ENCODE measurements at regions not wholly inside any gene's neighbourhood (a gene's known extent, or its start where the extent isn't known, plus 50 kb on each side); places are given as distances from the start of the nearest gene placed in this dataset.

DNA sequence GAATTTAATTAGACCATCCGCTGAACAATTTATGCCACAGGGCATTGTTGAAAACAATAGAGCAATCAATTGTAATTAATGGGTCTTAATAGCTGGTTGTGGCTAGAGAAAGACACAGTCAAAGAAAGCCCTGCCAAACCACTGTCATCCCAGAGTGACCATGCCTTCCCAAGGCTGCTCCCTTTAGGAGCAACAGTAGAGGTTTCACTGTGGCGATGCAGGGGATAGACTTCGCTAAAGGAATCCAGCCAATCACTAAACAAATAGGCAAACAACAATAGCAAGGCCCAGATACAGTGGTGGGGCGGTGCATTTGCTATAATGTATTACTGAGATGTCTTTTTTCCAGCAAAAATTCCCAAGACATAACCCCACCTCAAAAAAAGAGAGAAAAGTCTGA is 87.8 kb upstream of the SLC27A6 start:
- TF ChIP-seq, protein P1, sequence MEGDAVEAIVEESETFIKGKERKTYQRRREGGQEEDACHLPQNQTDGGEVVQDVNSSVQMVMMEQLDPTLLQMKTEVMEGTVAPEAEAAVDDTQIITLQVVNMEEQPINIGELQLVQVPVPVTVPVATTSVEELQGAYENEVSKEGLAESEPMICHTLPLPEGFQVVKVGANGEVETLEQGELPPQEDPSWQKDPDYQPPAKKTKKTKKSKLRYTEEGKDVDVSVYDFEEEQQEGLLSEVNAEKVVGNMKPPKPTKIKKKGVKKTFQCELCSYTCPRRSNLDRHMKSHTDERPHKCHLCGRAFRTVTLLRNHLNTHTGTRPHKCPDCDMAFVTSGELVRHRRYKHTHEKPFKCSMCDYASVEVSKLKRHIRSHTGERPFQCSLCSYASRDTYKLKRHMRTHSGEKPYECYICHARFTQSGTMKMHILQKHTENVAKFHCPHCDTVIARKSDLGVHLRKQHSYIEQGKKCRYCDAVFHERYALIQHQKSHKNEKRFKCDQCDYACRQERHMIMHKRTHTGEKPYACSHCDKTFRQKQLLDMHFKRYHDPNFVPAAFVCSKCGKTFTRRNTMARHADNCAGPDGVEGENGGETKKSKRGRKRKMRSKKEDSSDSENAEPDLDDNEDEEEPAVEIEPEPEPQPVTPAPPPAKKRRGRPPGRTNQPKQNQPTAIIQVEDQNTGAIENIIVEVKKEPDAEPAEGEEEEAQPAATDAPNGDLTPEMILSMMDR (IDR thresholded peaks at IDR 0.05 in 4 of 5, conservative IDR thresholded peaks at IDR 0.05 in 1 of 5), result no peak
- TF ChIP-seq POLR2A (IDR thresholded peaks at IDR 0.05), result no peak

Measured in gastrocnemius medialis (tissue), 4 donors.